Glutamatergic neuron (in vitro differentiated cells): ENCODE measurements at regions not wholly inside any gene's neighbourhood (a gene's known extent, or its start where the extent isn't known, plus 50 kb on each side); places are given as distances from the start of the nearest gene placed in this dataset.

ENCODE experiments used
- DNase-seq: peaks from one replicate; pipeline ENCODE4 v3.0.0; 2022
- H3K27ac Mint-ChIP-seq: one replicate; pipeline ENCODE4 v1.8.0; 2020; ENCODE audit warnings: mild to moderate bottlenecking, mixed read lengths, inconsistent platforms; ENCODE audit not compliant: unreplicated experiment
- H3K27me3 Mint-ChIP-seq: one replicate; pipeline ENCODE4 v1.8.0; 2020; ENCODE audit warnings: mild to moderate bottlenecking, moderate library complexity, mixed read lengths, inconsistent platforms; ENCODE audit not compliant: unreplicated experiment
- H3K36me3 Mint-ChIP-seq: one replicate; pipeline ENCODE4 v1.8.0; 2020; ENCODE audit warnings: mild to moderate bottlenecking, mixed read lengths, inconsistent platforms; ENCODE audit not compliant: unreplicated experiment
- H3K4me1 Mint-ChIP-seq: one replicate; pipeline ENCODE4 v1.8.0; 2020; ENCODE audit warnings: mild to moderate bottlenecking, low read depth, mixed read lengths, inconsistent platforms; ENCODE audit not compliant: unreplicated experiment
- H3K4me3 Mint-ChIP-seq: one replicate; pipeline ENCODE4 v1.8.0; 2020; ENCODE audit warnings: mild to moderate bottlenecking, mixed read lengths, inconsistent platforms; ENCODE audit not compliant: unreplicated experiment
- H3K9me3 Mint-ChIP-seq: one replicate; pipeline ENCODE4 v1.8.0; 2020; ENCODE audit warnings: mild to moderate bottlenecking, moderate library complexity, mixed read lengths, inconsistent platforms; ENCODE audit not compliant: unreplicated experiment
- CTCF ChIP-seq: fragments of 200-600 bp; sonication (generic); IDR thresholded peaks from one replicate; pipeline ENCODE4 v1.5.0; 2021; ENCODE audit not compliant: partially characterized antibody, unreplicated experiment

GRCh38 chr12:61676520-61676919 is 583.7 kb upstream of the USP15 start:
- TF ChIP-seq CTCF = no peak
- H3K9me3 Mint-ChIP-seq = peaks cover 1% of the 10 kb centered on the region
- peaks cover 4% of the 10 kb centered on the region for H3K36me3 Mint-ChIP-seq
- H3K27me3 Mint-ChIP-seq = no peaks in the 10 kb centered on the region
- no peaks in the 10 kb centered on the region for H3K4me1 Mint-ChIP-seq
- H3K27ac Mint-ChIP-seq = no peak overlapping the region
- no peak for DNase-seq
- H3K4me3 Mint-ChIP-seq = no peak overlapping the region

- Mint-ChIP-seq H3K27me3 (no peaks in the 10 kb centered on the region), H3K4me3 (no peak overlapping the region), H3K9me3 (no peaks in the 10 kb centered on the region), H3K4me1 (no peaks in the 10 kb centered on the region), H3K27ac (no peak overlapping the region), H3K36me3 (no peaks in the 10 kb centered on the region)
- no peak for TF ChIP-seq CTCF
- no peak for DNase-seq
Measured at GRCh38 chr12:61687407-61687806, 572.8 kb upstream of the USP15 start.

GRCh38 chr12:61694214-61694613 is 566.0 kb upstream of the USP15 start:
- Mint-ChIP-seq H3K9me3 (peaks cover 2% of the 10 kb centered on the region), H3K4me3 (no peak overlapping the region), H3K36me3 (peaks cover 4% of the 10 kb centered on the region), H3K27ac (no peak overlapping the region), H3K4me1 (no peaks in the 10 kb centered on the region), H3K27me3 (no peaks in the 10 kb centered on the region)
- no peak for DNase-seq
- no peak for TF ChIP-seq CTCF

GRCh38 chr12:61701471-61701870 is 558.7 kb upstream of the USP15 start:
- no peaks in the 10 kb centered on the region for H3K36me3 Mint-ChIP-seq
- TF ChIP-seq CTCF = no peak

GRCh38 chr12:61706783-61707182 is 553.4 kb upstream of the USP15 start:
- no peaks in the 10 kb centered on the region for H3K27me3 Mint-ChIP-seq
- no peak overlapping the region for H3K4me3 Mint-ChIP-seq
- TF ChIP-seq CTCF = no peak
- DNase-seq = no peak
- no peaks in the 10 kb centered on the region for H3K36me3 Mint-ChIP-seq
- no peaks in the 10 kb centered on the region for H3K4me1 Mint-ChIP-seq
- no peak overlapping the region for H3K27ac Mint-ChIP-seq
- no peaks in the 10 kb centered on the region for H3K9me3 Mint-ChIP-seq

More at GRCh38 chr12:61701471-61701870, 558.7 kb upstream of the USP15 start:
- peaks cover 2% of the 10 kb centered on the region for H3K9me3 Mint-ChIP-seq
- H3K27me3 Mint-ChIP-seq = no peaks in the 10 kb centered on the region
- no peak overlapping the region for H3K4me3 Mint-ChIP-seq
- H3K4me1 Mint-ChIP-seq = no peaks in the 10 kb centered on the region
- H3K27ac Mint-ChIP-seq = no peak overlapping the region
- DNase-seq = no peak
